ENCODE measurements at regions not wholly inside any gene's neighbourhood (a gene's known extent, or its start where the extent isn't known, plus 50 kb on each side); places are given as distances from the start of the nearest gene placed in this dataset.

- DNase-seq (ENCODE audit: low spot score) = no peak
Measured at GRCh38 chr2:611519-611918, 65.7 kb downstream of the TMEM18 start.

GRCh38 chr2:610491-610890, 66.7 kb downstream of the TMEM18 start:
- DNase-seq (ENCODE audit: low spot score) = no peak

- no peak for DNase-seq (ENCODE audit: low spot score)
Measured at GRCh38 chr2:609881-610280, 67.3 kb downstream of the TMEM18 start.

GRCh38 chr2:609449-609848, 67.8 kb downstream of the TMEM18 start:
- DNase-seq (ENCODE audit: low spot score) = no peak

GRCh38 chr2:608711-609110, 68.5 kb downstream of the TMEM18 start:
- DNase-seq (ENCODE audit: low spot score) = no peak

- DNase-seq (ENCODE audit: low spot score) = no peak
Measured at GRCh38 chr2:608297-608696, 68.9 kb downstream of the TMEM18 start.

GRCh38 chr2:607709-608108, 69.5 kb downstream of the TMEM18 start:
- no peak for DNase-seq (ENCODE audit: low spot score)

- DNase-seq (ENCODE audit: low spot score) = no peak
Measured at GRCh38 chr2:607172-607571, 70.0 kb downstream of the TMEM18 start.

- DNase-seq (ENCODE audit: low spot score) = no peak
Measured at GRCh38 chr2:605674-606608, 71.3 kb downstream of the TMEM18 start.

- DNase-seq (ENCODE audit: low spot score) = no peak
Measured at GRCh38 chr2:604854-605524, 72.2 kb downstream of the TMEM18 start.

GRCh38 chr2:604385-604784, 72.8 kb downstream of the TMEM18 start:
- no peak for DNase-seq (ENCODE audit: low spot score)

GRCh38 chr2:603869-604268, 73.3 kb downstream of the TMEM18 start:
- no peak for DNase-seq (ENCODE audit: low spot score)

GRCh38 chr2:603427-603826, 73.8 kb downstream of the TMEM18 start:
- DNase-seq (ENCODE audit: low spot score) = no peak

GRCh38 chr2:602571-603359, 74.4 kb downstream of the TMEM18 start:
- DNase-seq (ENCODE audit: low spot score) = no peak

- no peak for DNase-seq (ENCODE audit: low spot score)
Measured at GRCh38 chr2:601806-602455, 75.3 kb downstream of the TMEM18 start.

GRCh38 chr2:601387-601698, 75.9 kb downstream of the TMEM18 start:
- DNase-seq (ENCODE audit: low spot score) = no peak

GRCh38 chr2:600542-601386, 76.4 kb downstream of the TMEM18 start:
- DNase-seq (ENCODE audit: low spot score) = no peak

GRCh38 chr2:599601-600000, 77.6 kb downstream of the TMEM18 start:
- DNase-seq (ENCODE audit: low spot score) = no peak

- no peak for DNase-seq (ENCODE audit: low spot score)
Measured at GRCh38 chr2:598058-598802, 79.0 kb downstream of the TMEM18 start.

All from SK-N-DZ (cell line).